B cell (primary cell): ENCODE measurements at regions not wholly inside any gene's neighbourhood (a gene's known extent, or its start where the extent isn't known, plus 50 kb on each side); places are given as distances from the start of the nearest gene placed in this dataset.

ENCODE experiments used
- ATAC-seq: fragments of 200-7000 bp; cut with Tn5 transposase; one replicate; pipeline ENCODE4 v1.10.0; 2021; ENCODE audit warnings: low read depth, mild to moderate bottlenecking, moderate number of reproducible peaks, moderate library complexity
- CTCF ChIA-PET: fragments of 350-600 bp; sonication (Branson Sonifier 250); formaldehyde crosslinking; loops from one replicate; lab custom pipeline; 2021; ENCODE audit warnings: antibody characterized with exemption, inconsistent platforms; lab: Charles Lee
- POLR2A ChIA-PET: fragments of 350-600 bp; sonication (Branson Sonifier 250); formaldehyde crosslinking; loops from one replicate; lab custom pipeline; 2021; ENCODE audit warnings: antibody characterized with exemption; lab: Charles Lee
- DNase-seq: peaks from one replicate; pipeline ENCODE4 v3.0.0; 2013
- H2AFZ ChIP-seq: 2 replicates; pipeline ENCODE4 v1.6.1; 2012; ENCODE audit warnings: mild to moderate bottlenecking, low read depth, low read length; ENCODE audit not compliant: insufficient read depth, poor library complexity, severe bottlenecking
- H3K27ac ChIP-seq, 2 donors: 1 replicate in 1 of 2; 2 replicates in 1 of 2; pipeline ENCODE4 v1.5.1; 2012 to 2013; ENCODE audit warnings: low read length in 2 of 2, mild to moderate bottlenecking in 2 of 2, moderate library complexity in 1 of 2
- H3K27me3 ChIP-seq, 4 experiments: fragments of 200-600 bp in 1 of 4; sonication (generic) in 1 of 4; replicated peaks in 1 of 4; 1 replicate in 2 of 4; 2 replicates in 2 of 4; pipeline versions ENCODE4 v1.6.1 to v1.7.0; 2013 to 2016; ENCODE audit warnings: low read length in 3 of 4, mild to moderate bottlenecking in 2 of 4, mixed read lengths in 1 of 4, moderate library complexity in 1 of 4; ENCODE audit not compliant: insufficient read depth in 4 of 4, control insufficient read depth in 3 of 4; ENCODE audit errors: control extremely low read depth in 1 of 4
- H3K36me3 ChIP-seq, 2 experiments: replicated peaks in 1 of 2; 1 replicate in 1 of 2; 2 replicates in 1 of 2; pipeline versions ENCODE4 v1.6.1 to v1.7.1; 2013; ENCODE audit warnings: low read length in 1 of 2; ENCODE audit not compliant: insufficient read depth in 2 of 2, control insufficient read depth in 1 of 2; ENCODE audit errors: control extremely low read depth in 1 of 2, extremely low read depth in 1 of 2
- H3K4me1 ChIP-seq, 2 donors: fragments of 200-600 bp in 1 of 2; sonication (generic) in 1 of 2; 1 replicate in 1 of 2; 2 replicates in 1 of 2; pipeline versions ENCODE4 v1.5.1 to v1.6.1; 2013 to 2017; ENCODE audit warnings: low read length in 2 of 2; ENCODE audit not compliant: control insufficient read depth in 2 of 2, insufficient read depth in 2 of 2
- H3K4me2 ChIP-seq: replicated peaks from 2 replicates; pipeline ENCODE3; 2012; ENCODE audit warnings: mild to moderate bottlenecking, low read depth, low read length; ENCODE audit not compliant: poor library complexity, severe bottlenecking
- H3K4me3 ChIP-seq, 5 experiments: fragments of 200-600 bp in 1 of 5; sonication (generic) in 1 of 5; 1 replicate in 3 of 5; 2 replicates in 2 of 5; pipeline versions ENCODE4 v1.5.1 to v1.7.0; 2011 to 2016; ENCODE audit warnings: low read length in 4 of 5, mild to moderate bottlenecking in 4 of 5, low read depth in 2 of 5, control low read depth in 1 of 5, moderate library complexity in 1 of 5; ENCODE audit not compliant: insufficient read depth in 1 of 5; ENCODE audit errors: control extremely low read depth in 1 of 5, extremely low read depth in 1 of 5
- H3K79me2 ChIP-seq: fragments of 200-600 bp; sonication (generic); one replicate; pipeline ENCODE4 v1.6.0; 2016; ENCODE audit warnings: low read length; ENCODE audit not compliant: control insufficient read depth, insufficient read depth
- H3K9ac ChIP-seq: fragments of 200-600 bp; sonication (generic); 2 replicates; pipeline ENCODE4 v1.6.1; 2017; ENCODE audit warnings: mild to moderate bottlenecking, low read length, moderate library complexity
- H3K9me3 ChIP-seq, 3 donors: one replicate each; pipeline versions ENCODE4 v1.6.1 to v1.7.1; 2013; ENCODE audit warnings: low read length in 2 of 3; ENCODE audit not compliant: control insufficient read depth in 2 of 3, insufficient read depth in 1 of 3; ENCODE audit errors: control extremely low read depth in 1 of 3
- H4K20me1 ChIP-seq: 2 replicates; pipeline ENCODE4 v1.6.0; 2012; ENCODE audit warnings: mild to moderate bottlenecking, low read length; ENCODE audit not compliant: insufficient read depth, control insufficient read depth, poor library complexity, severe bottlenecking
- H3K27ac Mint-ChIP-seq: one replicate; pipeline ENCODE4 v1.8.0; 2021; ENCODE audit warnings: mixed read lengths
- H3K27me3 Mint-ChIP-seq: one replicate; pipeline ENCODE4 v1.8.0; 2021; ENCODE audit warnings: mixed read lengths
- H3K4me1 Mint-ChIP-seq: one replicate; pipeline ENCODE4 v1.8.0; 2021; ENCODE audit warnings: mixed read lengths
- H3K4me3 Mint-ChIP-seq: one replicate; pipeline ENCODE4 v1.8.0; 2021; ENCODE audit warnings: mixed read lengths
- H3K9me3 Mint-ChIP-seq: one replicate; pipeline ENCODE4 v1.8.0; 2022; ENCODE audit warnings: mixed read lengths; ENCODE audit not compliant: insufficient read depth
- EZH2 ChIP-seq: IDR thresholded peaks from 2 replicates; pipeline ENCODE4 v1.6.1; 2012; ENCODE audit warnings: borderline replicate concordance, low read depth, mild to moderate bottlenecking, moderate library complexity, low read length; ENCODE audit not compliant: insufficient read depth, poor library complexity, severe bottlenecking
- WGBS: methylation state at CpG from one replicate; pipeline ENCODE4 v1.1.5; 2013; ENCODE audit warnings: missing lambda C conversion rate; ENCODE audit not compliant: insufficient coverage; 5-methylcytosine and 5-hydroxymethylcytosine counted together
- intact Hi-C: fragments of 100-400 bp; cut with micrococcal nuclease; formaldehyde crosslinking; loops from one replicate; pipeline ENCODE4 v1.10.0; 2022
- TF ChIP-seq, protein P1 (sequence below): fragments of 200-600 bp; IDR thresholded peaks from one replicate; pipeline ENCODE4 v1.8.0; 2022; ENCODE audit warnings: antibody characterized with exemption, mild to moderate bottlenecking

- Histone ChIP-seq H3K4me2 (no peak overlapping the region), H3K36me3 (no peaks in the 10 kb centered on the region), H3K27me3 (peaks cover 0 to 5% (median 1%) of the 10 kb centered on the region in 4 experiments), H3K4me1 (peaks cover 4 to 11% of the 10 kb centered on the region in 2 donors), H3K4me3 (no peak overlapping the region), H3K79me2 (no peaks in the 10 kb centered on the region), H4K20me1 (no peaks in the 10 kb centered on the region), H3K9ac (no peak overlapping the region), H2AFZ (no peak overlapping the region), H3K9me3 (no peaks in the 10 kb centered on the region), H3K27ac (no peak overlapping the region)
- no peaks in the 10 kb centered on the region for H3K9me3 Mint-ChIP-seq
- intact Hi-C loops, result no loop called here
- no peak for DNase-seq
- TF ChIP-seq, protein P1, sequence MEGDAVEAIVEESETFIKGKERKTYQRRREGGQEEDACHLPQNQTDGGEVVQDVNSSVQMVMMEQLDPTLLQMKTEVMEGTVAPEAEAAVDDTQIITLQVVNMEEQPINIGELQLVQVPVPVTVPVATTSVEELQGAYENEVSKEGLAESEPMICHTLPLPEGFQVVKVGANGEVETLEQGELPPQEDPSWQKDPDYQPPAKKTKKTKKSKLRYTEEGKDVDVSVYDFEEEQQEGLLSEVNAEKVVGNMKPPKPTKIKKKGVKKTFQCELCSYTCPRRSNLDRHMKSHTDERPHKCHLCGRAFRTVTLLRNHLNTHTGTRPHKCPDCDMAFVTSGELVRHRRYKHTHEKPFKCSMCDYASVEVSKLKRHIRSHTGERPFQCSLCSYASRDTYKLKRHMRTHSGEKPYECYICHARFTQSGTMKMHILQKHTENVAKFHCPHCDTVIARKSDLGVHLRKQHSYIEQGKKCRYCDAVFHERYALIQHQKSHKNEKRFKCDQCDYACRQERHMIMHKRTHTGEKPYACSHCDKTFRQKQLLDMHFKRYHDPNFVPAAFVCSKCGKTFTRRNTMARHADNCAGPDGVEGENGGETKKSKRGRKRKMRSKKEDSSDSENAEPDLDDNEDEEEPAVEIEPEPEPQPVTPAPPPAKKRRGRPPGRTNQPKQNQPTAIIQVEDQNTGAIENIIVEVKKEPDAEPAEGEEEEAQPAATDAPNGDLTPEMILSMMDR, result no peak
- no peak for TF ChIP-seq EZH2
- no peak overlapping the region for H3K27ac Mint-ChIP-seq
- 96% methylated on average over 29 of the region's 30 CpGs for WGBS
- H3K4me1 Mint-ChIP-seq, result peaks cover 14% of the 10 kb centered on the region
- ChIA-PET CTCF (no interaction called here), POLR2A (no interaction called here)
- H3K27me3 Mint-ChIP-seq, result peaks cover 9% of the 10 kb centered on the region
- ATAC-seq, result no peak
- no peak overlapping the region for H3K4me3 Mint-ChIP-seq
Measured at GRCh38 chr7:73974948-73975926, 52.7 kb upstream of the ELN start.
